M059J (cell line): ENCODE measurements at regions not wholly inside any gene's neighbourhood (a gene's known extent, or its start where the extent isn't known, plus 50 kb on each side); places are given as distances from the start of the nearest gene placed in this dataset.

Experiments used
- DNase-seq: peaks from one replicate; pipeline ENCODE4 v3.0.0-alpha.2; 2012; ENCODE audit warnings: low read depth

GRCh38 chr18:40063488-40063887, 1891.5 kb upstream of the PIK3C3 start:
- DNase-seq, result no peak

- no peak for DNase-seq
Observed at GRCh38 chr18:40061086-40061485, 1893.9 kb upstream of the PIK3C3 start.

DNA sequence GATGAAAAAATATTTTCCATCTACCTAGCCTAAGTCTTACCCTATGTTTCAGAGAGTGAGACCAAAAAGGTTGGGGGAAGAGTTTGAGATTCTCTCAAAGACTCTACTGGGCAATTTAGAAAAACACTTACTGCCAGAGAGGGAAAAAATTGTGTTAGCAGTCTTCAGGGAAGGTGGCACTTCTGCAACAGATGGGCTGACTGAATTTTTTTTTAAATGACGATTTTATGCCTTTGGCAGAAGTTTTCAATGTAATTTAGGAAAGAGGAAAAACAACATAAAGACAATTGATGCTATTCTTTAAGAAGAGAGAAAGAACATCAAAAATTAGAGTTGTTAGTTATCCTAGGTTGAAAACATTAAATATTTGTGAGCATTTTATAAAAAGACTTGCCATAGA, 1894.5 kb upstream of the PIK3C3 start:
- DNase-seq, result no peak

DNA sequence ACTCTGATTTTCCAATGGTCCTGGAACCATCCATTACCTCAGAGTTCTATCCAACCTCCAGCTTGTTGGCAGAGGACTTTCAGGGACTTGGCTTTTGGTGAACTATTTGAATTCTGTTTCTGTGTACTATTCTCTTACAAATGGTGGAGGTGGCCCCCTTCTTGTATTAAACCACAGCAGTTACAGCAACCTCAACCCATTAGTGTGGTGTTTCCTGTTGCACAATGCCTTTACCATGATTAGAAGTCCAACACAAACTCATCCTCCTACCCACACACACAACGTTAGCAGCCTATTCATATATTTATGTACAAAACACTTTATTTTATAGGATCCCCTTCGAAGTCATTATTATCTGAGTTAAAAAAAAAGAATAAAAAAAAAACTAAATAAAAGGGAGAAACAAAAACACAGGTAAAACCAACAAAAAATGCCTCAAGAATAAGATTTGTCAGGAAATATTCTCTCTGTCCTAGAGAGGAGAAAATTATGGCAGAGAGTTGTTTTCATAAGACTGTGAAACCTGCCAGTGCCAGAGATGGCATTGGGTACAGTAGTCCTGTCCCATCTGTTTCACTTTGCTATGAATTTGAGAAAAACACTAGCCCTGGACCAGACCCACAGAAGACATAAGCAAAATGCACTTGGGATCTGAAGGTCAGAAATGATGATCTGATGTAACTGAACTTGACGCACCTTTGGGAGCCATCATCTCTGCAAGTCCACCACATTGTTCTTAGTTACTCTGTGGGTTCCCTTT, 1896.0 kb upstream of the PIK3C3 start:
- no peak for DNase-seq

DNA sequence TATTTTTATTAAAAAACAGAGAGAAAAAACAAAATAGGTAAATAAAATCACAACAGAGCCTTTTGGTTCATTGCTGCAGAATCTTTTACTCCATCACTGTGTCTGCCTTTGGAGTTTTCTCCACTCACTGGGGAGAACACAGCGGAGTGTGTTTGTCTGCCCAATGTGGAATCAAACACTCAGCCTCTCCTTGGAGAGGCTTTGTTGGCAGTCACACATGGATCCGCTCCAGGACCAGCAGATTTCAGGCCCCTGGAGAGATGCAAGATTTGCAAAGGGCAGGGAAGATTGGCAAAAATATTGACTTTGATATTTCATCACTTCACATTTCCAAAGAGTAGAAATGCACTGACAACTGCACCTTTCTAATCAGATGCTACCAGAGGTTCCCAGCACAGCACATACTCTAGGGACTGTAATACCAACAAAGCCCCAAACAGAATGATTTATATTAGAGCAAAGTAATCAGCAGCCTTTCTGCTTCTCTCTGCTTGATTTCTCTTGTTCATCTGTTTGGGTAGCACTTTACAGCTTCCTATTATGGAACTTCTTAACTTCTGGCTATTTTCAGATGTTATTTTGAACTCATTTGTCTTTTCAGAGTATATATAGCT, 1898.8 kb upstream of the PIK3C3 start:
- DNase-seq, result no peak

DNA sequence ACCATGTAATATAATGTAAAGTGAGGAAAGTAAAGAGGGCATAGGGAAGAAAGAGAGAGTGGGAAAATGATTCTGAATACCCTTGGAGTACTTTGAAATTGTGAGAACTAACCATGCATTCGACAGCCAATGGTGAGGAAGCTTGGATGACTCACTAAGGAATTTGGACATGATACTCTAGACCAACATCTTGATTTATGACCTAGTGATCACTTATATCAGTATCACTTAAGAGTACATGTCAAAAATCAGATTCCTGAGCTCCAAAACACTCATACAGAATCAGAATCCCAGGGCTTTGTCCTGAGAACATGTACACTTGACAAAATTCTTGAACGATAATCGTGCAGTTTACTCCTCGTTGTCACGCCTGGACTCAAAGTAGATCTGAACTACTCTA, 1899.8 kb upstream of the PIK3C3 start:
- DNase-seq, result peak; percentile 38

DNA sequence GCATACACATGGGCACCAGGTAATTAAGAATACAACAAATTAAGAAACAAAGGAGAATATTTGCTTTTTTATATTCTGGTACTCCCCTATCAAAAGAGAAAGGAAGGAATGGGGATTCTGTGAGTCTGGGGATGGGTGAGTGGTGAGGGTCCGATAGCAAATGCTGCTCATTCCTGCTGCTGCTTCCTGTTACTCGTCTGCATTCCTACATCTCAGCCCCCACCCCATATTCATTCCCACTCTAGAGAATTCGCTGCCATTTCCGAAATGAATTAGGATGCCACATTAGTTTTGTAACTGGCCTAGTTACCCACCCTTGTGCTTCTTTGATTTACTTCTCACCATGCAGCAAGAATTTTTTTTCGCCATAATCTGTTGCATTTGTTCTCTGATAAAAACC, 1905.3 kb upstream of the PIK3C3 start:
- DNase-seq, result no peak

GRCh38 chr18:40048886-40049650, 1906.0 kb upstream of the PIK3C3 start:
- no peak for DNase-seq

DNA sequence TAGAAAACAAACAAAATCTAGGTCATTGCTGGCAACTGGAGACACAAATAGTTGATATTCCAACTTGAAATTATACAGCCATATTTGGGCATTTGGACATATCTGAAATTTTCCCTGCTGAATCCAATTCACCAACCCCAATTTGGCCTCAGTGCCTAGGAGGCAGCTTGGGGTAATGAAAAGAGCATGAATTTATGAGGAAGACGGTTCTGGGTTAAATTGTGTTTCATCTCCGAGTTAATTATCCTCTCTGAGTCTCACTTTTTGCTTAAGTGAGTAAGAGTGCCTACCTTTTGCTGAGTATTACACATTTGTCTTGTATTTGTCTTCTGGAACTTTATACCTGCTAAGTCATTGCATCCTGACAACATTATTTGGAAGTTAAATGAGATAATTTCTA, 1906.8 kb upstream of the PIK3C3 start:
- no peak for DNase-seq

DNA sequence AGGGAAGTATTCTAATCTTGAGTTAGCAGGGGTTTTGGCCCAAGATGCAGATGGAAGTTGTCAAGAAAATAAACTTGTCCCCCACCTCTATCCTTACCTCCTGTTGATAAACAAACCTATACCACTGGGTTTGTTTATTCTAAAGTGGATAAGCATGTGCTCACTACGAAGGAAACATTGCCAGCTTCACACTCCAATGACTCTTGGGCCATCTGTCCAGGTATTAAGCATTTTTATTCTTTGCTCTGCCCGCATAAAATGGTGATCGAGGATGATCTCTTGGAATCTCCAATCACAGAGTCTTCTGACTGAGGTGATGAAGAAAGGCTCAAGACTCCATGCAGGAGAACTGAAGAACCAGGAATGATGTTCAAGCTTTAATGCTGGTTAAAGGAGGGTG, 1908.4 kb upstream of the PIK3C3 start:
- no peak for DNase-seq

DNA sequence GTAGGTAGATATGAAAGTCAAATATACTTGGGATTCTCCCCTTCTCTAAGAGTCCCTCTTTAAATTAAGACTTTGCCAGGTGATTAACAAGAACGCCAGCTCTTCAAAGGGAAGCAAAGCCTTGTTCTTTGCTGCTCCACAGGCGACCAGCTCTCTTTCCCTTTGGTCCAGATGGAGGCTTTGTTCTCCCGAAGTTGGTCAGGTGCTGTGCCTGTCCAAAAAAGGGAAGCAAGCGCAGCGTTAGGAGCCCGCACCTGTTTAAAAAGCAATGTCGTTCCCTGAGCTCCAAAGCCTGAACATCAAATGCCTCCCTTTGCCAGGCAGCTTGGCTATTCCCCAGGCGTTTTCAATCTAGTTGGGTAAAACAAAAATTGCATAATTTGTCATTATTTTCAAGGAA, 1913.1 kb upstream of the PIK3C3 start:
- DNase-seq, result no peak

DNA sequence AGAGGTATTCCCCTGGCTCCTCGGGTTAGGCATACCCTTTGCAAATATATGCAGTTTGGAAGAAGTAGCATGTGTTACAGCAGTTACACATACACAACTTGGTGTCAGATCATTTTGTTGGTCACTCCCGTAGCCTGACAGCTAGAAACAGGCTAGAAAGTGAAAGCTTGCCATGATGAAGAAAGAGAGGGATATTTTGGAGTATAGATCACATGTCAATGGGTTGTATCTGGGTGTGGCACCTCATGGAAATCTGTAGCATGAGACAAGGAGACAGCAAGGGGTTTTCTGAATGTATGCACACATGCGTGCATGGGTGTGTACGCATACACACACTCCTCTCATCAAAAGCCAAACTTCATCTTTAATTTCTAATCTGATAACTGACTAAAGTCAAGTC, 1914.5 kb upstream of the PIK3C3 start:
- no peak for DNase-seq

DNA sequence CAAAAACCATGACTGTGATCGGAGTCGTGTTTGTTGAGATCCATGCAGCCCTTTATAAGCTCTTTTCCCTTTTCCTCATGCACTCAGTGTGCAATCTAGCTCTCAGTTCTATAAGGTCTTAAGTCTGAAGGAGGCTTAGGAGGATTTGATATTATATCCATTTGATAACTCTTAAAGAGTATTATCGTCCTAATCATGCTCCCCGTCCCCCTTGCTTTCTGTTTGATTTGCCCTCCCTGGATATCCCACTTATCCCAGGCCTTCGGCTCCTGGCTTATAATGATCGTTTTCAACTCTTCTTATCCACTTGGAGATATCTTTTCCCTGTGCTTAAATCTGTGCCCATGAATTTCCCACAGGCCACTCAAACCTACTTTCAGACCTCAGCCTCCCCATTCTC, 1917.7 kb upstream of the PIK3C3 start:
- no peak for DNase-seq

- no peak for DNase-seq
Observed at GRCh38 chr18:40036861-40037260, 1918.2 kb upstream of the PIK3C3 start.

GRCh38 chr18:40035966-40036365, 1919.1 kb upstream of the PIK3C3 start:
- no peak for DNase-seq

DNA sequence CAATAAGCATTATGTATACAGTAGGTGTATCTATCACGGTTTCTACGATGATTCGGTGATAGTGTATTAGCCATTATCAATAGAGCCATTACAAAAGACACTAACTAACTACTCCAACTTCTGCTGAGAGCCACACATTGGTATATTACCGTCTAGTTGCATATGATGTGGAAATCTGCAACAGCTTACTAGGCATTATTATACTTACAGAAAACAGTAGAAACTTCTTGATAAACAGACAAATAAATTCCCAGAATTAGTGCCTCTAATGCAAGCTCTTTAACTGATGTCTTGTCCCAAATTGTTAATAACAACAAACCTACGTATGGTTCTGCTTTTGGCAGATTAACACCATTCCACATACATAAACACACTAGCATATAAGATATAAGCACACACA, 1923.0 kb upstream of the PIK3C3 start:
- DNase-seq, result no peak

DNA sequence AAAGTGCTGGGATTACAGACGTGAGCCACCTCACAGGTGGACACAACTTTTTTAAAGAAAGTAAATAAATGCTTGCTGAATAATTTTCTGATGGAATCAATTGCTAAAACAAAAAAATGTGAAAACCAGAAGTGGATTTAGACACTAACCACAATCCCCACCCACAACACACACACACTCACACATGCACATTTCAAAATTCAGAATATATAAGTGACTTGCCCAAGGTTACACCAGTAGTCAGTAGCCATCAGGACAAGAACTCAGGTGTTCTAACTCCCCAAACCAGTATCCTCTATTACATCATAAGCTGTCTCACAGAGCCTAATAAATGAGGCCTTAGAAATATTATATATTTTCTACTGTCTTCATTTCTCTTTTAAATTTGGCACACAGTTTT, 1923.6 kb upstream of the PIK3C3 start:
- DNase-seq, result no peak

DNA sequence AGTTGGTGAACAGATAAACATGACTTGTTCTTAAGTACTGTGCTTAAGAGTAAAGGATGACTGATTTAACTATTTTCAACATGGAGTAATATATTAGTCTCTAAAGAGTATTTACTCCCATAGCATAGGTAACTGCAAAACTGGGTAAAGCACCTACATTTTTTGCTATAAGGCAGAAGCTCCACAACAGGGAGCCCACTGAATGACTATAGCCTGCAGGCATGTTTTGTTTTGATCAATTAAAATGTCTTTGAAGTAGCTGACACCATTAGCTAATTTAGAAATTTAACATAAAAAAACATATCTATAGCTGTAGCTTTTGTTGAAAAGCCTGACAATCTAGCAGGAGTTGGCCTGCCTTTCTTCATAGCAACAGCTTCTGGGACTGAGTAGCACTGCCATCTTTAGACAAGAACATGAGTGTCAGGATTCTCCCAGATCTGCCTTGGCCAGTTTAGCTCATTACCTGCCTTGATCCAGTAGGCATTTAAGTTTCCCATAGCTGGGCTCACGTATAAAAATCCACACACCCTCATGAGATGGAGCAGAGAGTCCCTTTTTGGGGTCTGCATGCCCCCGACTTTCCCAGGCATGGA, 1935.1 kb upstream of the PIK3C3 start:
- peak; percentile 21 for DNase-seq

DNA sequence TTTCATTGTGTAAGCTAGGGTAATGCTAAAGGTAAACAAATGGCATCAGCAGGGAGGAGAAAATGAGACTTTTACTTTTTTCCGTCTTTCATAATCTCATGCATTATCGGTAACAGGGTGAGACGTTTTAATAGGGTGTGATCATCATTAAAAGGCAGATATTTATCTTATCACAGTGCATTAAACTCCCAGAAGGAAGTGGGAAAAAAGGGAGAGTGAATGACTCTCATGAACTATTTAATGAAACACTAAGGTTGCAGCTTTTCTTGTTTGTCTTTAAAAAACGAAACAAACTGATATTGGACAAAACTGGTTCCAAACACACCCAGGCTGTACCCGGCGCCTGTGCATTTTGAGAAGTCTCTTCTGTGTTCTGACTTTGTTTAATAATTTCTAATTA, 1936.8 kb upstream of the PIK3C3 start:
- DNase-seq, result no peak

DNA sequence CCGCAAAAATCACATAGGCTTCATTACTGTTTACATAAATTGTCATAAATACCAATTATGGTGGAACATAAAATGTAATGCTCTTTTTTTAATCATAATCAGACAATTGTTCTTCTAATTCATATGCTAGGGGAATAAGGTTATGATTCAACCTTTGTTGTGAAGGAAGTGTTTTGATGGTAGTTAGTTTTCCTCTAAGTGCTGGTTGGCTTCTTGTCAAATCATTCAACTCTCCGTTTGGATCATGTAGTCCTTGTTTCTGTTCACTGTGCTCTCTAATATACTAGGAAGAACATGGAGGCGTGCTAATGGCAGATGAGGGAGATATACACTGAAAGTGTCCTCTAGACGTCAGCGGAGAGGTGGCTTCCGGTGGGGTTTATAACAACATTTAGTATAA, 1938.0 kb upstream of the PIK3C3 start:
- DNase-seq, result no peak

DNA sequence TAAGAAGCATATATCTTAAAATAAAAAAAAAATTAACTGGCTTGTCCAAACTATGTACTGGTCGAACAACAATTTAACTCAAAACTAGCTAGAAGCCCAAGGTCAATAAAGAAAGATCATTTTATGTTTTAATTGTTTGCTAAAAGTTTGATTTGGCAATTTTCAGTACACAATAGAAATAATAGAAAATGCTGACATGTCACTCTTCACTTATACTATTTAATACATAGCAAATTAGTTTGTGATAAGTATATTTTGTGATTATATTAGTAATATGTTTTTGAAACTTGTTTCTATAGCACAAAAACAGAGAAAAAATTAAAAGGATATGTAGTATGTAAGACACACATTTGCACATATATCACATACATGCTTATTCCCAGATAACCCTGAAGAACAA, 1938.6 kb upstream of the PIK3C3 start:
- no peak for DNase-seq

DNA sequence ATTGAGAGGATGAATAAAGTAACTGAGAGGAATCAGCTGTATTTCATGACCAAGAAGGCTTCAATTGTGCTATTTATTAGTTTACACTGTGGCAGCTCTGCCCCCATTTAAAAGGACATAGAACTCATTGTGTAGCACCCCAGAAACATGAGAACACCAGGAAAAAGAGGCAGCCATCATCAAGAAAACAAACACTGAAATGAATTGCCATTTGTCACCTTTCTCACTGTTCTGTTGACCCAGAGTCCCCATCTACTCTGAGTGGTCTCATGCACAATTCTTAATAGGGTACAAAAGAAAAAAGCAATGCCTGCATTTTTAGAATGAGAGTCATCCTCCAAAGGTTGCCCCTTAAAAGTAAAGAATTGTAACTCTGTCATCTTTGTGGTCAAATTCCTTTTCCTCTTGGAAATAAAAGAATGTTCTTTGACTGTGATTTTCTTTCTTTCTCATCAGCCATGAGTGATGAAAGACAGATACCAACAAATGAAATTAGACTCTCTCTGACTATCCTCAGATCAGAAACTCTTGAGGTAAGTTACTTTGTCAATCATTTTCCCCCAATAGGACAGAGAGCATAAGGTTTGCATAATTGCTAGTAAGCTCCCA, 1941.9 kb upstream of the PIK3C3 start:
- DNase-seq, result peak; percentile 65
